Right renal cortex interstitium (tissue), 3 donors: ENCODE measurements at regions not wholly inside any gene's neighbourhood (a gene's known extent, or its start where the extent isn't known, plus 50 kb on each side); places are given as distances from the start of the nearest gene placed in this dataset.
"Not testable (repeated sequence)": the region's sequence is repeated elsewhere in the genome, so short reads cannot be mapped to it uniquely, and the experiment has no call there.

ENCODE experiments used
- DNase-seq, 3 donors: peaks; one replicate each; pipeline ENCODE4 v3.0.0-alpha.2; 2013; ENCODE audit warnings: low read depth in 3 of 3, low spot score in 2 of 3

- DNase-seq, result no peak
Observed at GRCh38 chr22:19658967-19659804, 55.1 kb upstream of the SEPTIN5 start.

GRCh38 chr22:19659805-19660345 lies 54.4 kb upstream of the SEPTIN5 start:
- no peak for DNase-seq

GRCh38 chr22:19660583-19660982 lies 53.7 kb upstream of the SEPTIN5 start:
- DNase-seq, result not testable (repeated sequence)

GRCh38 chr22:19661156-19661555 lies 53.1 kb upstream of the SEPTIN5 start:
- no peak for DNase-seq

- not testable (repeated sequence) for DNase-seq
Observed at GRCh38 chr22:19662049-19662684, 52.1 kb upstream of the SEPTIN5 start.

- DNase-seq, result peak in 1 of 3 donors; percentile 33
Observed at GRCh38 chr22:19663286-19663815, 51.0 kb upstream of the SEPTIN5 start.

- DNase-seq, result peak in 1 of 3 donors; percentile 46
Observed at GRCh38 chr22:19663821-19664355, 50.4 kb upstream of the SEPTIN5 start.

GRCh38 chr22:19664406-19664805 lies 49.9 kb upstream of the SEPTIN5 start:
- no peak for DNase-seq
